GM21367 (cell line): ENCODE measurements at regions not wholly inside any gene's neighbourhood (a gene's known extent, or its start where the extent isn't known, plus 50 kb on each side); places are given as distances from the start of the nearest gene placed in this dataset.

Source experiments
- ATAC-seq: cut with Tn5 transposase; IDR thresholded peaks from one replicate; pipeline ENCODE4 v1.9.1; 2021; ENCODE audit not compliant: unreplicated experiment

DNA sequence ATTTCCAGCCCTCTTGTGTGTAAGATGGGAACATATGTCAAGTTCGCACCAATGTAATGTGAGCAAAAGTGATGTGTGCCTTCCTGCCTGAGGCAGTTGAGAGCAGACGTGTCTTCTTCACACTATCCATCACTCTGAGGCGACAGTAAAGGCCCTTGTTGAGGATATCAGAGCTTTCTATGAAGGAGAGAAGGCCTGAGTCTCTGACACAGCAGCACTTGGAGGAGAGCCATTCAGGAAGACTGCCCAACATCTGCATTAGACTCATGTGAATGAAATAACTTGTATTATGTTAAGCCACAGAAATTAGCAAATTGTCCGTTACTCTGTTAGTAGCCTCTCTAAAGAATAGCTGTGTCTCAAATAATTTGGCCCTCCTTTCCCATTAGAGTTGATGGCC lies 108.8 kb upstream of the CCDC54 start:
- ATAC-seq = no peak

DNA sequence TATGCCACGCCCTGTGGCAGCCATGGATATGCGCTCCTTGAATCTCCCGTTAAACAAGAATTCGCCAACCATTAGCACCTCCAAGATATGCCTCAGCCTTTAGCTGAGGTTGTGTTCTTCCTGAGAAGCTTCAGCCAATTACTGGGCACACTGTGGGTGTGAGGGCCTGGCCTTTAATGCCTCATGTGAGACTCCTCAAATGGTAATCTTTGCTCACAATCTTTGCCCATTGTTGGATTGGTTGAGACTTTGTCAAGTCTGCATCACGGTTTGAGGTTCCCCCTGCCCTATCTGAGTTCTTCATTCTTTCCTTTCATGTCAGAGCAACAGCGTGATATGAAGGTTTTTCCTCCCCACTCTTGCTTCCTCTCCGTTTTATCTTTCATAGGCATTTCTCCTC lies 108.1 kb upstream of the CCDC54 start:
- no peak for ATAC-seq

DNA sequence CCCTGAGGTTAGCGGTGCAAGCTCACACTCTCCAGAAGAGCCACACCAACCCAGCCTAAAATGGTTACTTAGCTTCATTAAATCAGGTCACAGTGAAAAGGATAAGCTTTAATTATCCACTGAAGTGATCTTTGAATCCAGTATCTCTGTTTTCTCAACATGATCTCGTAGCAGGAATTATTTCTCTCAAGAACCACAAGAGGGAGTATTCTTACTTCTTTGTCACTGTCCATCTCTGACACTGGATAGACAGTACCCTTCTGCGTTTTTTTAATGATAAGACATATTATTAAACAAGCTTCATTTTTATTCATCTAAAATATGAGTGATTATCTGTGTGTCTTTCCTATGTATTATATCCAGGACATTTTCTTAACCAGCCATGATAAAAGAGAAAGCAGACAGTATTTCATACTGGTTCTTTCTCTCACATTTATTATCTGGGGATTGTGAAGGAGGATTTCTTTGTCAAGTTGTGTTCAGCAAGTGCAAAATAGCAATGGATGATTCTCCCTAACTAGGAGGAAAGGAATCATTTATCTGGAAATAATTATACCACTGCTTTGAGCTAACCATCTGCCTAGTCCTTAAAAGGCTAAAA lies 105.4 kb upstream of the CCDC54 start:
- ATAC-seq = peak; percentile 64

DNA sequence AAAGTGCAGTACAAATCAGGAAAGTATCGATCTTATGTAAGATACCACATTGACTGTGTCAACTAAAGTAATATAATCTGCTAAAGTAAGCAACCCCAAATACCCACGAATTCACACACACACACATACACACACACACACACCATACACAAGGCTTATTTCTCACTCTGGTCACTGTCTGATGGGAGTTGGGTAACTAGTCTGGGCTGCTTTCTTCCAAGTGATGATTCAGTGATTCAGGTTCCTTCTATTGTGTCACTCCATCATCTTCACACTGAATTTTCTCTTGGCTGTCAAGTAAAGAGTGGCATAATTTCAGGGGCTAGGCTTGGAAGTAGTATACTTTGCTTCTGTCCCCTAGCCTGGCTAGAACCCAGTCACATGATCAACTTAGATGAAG lies 104.8 kb upstream of the CCDC54 start:
- ATAC-seq = no peak

DNA sequence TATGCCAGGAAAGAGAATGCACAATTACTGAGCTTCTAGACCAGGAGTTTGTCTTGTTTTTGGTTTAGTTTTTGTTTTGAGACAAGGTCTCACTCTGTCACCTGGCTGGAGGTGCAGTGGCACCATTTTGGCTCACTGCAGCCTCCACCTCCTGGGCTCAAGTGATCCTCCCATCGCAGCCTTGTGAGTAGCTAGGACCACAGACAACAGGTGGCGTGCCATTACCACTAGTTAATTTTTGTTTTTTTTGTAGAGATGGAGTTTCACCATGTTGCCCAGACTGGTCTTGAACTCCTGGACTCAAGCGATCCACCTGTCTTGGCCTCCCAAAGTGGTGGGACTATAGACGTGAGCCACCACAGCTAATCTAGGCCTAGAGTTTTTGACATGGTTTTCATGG lies 104.4 kb upstream of the CCDC54 start:
- no peak for ATAC-seq

DNA sequence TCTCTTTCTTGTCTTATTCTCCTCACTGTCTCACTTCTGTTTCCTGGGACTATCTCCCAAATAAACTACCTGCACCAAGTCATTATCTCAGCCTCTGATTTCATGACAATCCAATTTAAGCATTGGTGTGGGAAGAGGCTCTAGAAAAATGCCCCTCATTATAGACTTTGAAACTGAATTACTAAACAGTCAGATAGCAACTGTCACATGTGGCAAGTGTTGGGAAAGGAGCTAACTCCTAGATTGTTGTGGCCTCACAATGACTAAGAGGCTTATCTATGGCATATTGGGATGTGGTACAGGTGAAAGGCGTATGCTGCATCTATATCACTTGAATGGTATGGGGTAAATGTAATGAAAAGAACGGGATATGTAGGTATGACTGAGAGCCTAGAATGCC lies 103.5 kb upstream of the CCDC54 start:
- no peak for ATAC-seq

DNA sequence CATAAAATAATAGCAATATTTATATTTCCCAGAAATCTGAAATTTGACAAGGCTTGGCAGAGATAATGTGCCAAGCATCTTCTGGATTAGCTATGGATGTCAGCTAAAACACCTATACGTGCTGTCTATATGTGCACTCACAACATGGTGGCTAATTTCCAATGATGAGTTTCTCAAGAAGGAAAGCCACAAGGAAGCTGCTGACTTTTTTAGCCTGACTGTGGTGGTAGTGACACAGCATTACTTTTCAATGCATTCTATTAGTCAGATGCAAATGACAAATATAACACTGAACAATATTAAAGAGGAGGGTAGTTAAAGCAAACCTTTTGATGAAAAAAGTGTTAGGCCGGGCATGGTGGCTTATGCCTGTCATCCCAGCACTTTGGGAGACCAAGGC lies 101.7 kb upstream of the CCDC54 start:
- no peak for ATAC-seq

DNA sequence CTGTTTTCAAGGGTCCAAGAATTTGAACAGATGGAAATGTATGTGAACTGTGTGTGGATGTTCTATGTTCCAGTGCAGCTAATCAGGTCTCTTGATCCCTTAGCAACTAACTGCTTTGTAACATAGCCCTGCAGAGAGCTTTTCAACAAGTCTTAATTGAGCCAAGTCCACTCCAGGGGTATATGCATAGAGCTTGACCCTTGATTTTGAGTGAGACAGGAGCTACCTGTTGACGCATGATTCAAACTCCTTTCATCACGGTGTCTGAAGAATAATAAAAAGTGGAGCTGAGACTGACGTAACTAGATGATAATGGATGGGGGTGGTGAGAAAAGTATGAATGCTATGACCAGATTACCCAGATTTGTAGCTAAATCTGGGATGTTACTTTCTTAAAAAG lies 93.3 kb upstream of the CCDC54 start:
- no peak for ATAC-seq

DNA sequence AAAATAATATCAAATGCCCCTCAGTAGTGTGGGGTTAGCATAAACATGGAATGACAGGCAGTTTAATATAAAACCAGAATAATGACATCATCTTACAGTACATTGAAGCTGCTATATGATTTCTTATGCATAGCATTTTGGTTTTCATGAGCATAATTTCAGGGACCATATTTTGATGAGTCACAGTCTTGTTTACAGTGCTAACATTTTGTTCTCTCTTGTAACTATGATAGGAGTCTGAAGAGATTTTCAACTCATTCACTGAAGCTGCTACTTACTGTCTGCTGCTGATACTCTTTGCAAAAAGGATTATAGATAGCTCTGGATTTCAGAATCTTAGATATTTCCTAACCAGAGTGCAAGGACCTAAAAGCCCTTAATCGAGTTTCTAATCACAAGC lies 92.6 kb upstream of the CCDC54 start:
- no peak for ATAC-seq

DNA sequence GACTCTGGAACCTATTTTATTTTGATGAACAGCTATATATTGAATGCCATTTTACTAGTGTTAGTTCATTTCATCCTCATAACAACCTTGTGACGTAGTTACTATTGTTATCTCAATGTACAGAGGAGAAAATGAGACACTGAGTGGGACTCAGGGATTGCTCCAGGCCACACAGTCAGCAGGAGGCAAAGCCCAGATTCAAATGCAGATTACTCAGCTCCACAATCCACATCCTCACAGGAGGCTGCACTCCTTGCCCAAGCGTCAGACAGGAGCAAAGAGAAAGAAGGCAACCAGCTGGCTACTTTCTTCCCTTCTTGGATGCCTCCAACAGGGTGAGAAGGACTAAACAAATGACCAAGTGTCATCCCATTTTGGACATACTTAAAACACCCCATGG lies 92.0 kb upstream of the CCDC54 start:
- ATAC-seq = no peak

DNA sequence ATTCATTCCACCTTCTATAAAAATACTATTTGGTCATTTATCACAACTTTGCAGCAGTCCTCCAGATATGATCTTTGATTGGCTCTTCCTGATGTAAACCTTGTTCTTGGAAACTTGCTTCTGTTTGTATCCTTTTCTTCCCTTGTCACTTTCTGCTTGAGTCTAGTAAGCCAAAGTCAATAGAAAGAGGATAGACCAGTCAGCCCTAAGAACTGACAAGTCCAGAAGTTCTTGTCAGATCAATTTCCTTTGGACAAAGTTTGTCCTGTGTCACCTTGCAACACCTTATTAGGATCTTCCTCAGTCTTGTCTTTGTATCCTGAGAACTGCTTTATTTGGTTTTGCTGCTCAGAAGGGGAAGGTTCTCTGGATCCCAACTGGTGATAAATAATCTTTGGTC lies 87.9 kb upstream of the CCDC54 start:
- ATAC-seq = no peak

DNA sequence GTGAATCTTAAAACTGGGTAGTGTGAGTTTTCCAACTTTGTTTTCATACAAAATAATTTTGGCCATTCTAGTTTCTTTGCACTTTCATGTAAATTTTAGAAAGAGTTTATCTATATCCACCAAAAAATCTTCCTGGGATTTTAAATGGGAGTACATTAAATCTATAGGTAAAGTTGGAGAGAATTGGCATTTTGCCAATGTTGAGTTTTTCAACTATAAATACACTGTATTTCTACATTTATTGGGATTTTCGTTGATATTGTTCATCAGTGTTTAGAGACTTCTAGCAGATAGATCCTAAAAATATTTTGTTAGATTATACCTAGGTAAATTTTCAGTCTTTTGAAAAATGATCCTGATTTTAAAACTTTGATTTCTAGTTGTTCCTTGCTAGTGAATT lies 83.1 kb upstream of the CCDC54 start:
- no peak for ATAC-seq

DNA sequence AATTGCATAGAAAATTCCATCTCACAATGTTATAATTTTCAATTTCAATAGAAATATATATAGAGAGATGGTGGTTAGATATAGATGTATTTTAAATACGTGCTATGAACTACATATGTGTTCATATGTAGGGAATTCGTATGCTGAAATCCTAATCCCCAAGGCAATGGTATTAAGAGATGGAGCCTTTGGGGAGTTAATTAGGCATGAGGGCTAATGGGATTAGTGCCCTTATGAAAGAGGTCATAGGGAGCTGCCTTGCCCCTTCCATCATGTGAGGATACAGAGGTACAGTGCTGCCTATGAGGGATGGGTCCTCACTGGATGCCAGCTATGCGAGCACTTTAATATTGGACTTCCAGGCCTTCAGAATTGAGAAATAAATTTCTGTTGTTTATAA lies 79.6 kb upstream of the CCDC54 start:
- no peak for ATAC-seq

DNA sequence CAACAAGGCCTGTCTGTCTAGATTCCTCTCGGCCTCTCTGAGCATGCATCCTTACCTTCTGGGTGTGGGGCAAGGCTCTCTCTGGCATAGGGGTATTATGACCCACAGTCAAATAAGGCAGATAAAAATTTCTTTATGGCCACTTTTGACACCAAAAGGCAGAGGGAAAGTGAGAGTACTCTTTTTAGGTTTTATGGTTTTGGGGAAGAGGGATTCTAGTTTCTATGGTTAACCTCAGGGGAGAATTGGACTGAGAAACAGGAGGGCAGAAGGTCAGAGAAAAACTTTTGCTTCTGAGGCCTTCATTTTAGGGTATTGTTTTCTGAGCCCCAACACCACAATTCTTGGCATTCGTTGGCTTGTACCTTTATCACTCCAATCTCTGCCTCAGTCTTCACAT lies 70.0 kb upstream of the CCDC54 start:
- ATAC-seq = no peak

DNA sequence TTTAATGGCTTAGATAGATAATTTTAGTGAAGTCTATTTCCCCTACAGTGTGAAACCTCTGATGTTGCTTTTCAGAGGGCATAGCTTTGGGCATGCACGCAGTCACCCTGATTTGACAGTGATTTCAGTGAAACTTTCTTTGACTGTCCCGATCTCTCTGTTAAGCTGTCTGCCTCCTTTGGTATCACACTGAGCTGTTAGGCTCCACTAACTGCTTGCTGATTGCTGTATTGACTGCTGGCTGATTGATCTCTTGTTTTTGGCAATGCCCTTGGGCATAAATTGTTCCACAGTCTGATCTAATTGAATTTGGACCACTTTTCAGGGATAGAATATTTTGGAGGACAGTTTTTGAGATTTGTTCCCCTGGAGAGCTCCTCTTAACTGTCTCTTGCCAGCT lies 68.5 kb upstream of the CCDC54 start:
- no peak for ATAC-seq

DNA sequence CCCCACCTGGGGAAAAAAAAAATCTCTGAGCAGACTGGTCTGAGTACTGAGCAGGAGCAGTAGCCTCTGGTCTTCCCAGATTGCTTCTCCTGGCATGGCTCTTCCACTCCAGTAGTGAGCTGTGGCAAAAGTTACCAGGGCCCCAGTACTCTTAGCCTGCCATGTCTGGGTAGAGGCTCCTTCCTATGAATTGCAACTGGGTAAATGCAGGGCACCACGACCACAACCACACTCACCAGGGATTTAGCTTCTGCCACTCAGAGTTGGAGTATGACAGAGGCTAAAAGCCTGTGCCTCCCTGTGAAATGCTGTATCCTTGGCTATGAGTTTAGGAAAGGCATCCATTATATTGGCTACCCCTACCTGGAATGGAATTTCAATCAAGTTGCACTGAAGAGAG lies 67.9 kb upstream of the CCDC54 start:
- no peak for ATAC-seq

DNA sequence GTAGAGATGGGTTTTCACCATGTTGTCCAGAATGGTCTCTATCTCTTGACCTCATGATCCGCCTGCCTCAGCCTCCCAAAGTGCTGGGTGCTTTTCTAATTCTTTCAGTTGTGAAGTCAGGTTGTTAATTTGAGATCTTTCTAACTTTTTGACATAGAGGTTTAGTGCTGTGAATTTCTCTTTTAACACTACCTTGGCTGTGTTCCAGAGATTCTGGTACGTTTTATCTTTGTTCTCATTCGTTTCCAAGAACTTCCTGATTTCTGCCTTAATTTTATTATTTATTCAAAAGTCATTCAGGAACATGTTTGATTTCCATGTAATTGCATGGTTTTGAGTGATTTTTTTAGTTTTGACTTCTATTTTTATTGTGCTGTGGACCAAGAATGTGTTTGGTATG lies 63.5 kb upstream of the CCDC54 start:
- no peak for ATAC-seq

DNA sequence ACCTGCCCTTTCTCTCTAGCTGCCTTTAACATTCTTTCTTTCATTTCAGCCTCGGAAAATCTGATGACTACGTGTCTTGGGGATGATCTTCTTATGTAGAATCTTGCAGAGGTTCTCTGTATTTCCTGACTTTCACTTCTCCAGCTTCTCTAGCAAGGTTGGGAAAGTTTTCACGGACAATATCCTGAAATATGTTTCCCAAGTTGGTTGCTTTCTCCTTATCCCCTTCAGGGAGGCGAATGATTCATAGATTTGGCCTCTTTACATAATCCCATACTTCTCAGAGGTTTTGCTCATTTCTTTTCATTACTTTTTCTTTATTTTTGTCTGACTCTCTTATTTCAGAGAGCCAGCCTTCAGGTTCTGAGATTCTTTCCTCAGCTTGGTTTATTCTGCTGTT lies 62.1 kb upstream of the CCDC54 start:
- no peak for ATAC-seq

DNA sequence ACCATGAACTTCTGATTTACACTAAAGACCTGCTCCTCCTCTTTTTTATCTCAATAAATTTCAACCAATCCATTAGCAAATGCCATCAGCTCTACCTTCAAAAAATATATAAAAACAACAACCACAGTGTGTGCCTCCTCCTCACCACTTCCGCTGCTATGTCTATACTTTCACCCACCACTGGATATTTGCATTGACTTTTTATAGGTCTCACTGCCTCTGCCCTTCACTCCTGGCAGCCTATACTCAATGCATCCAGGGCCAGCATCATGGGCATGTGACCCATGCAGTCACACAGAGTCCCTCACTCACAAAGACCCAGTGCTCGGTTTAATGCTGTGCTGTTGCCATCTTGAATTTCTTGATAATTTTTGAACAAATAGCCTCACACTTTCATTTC lies 53.5 kb upstream of the CCDC54 start:
- ATAC-seq = peak; percentile 81

DNA sequence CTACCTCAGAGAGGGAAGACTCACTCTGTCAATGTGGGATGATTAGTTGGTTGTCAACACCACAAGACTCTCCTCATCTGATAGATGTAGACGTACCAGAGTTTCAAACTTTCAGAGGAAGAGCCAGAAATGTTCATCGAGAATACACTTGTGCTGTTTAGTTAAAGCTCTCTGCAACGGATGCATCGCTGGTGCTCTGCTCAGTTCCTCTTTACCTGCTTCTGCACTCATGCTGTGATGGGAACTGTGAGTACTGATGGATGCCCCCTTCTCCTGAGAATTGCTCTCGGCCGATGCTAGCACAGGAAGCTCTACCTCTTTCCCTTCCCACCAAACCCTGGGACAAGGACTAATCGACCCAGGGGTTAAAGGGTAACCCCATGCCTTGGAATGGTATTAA lies 51.8 kb upstream of the CCDC54 start:
- ATAC-seq = no peak
